Coronary artery (tissue), 2 donors: ENCODE measurements at regions not wholly inside any gene's neighbourhood (a gene's known extent, or its start where the extent isn't known, plus 50 kb on each side); places are given as distances from the start of the nearest gene placed in this dataset.
A peak's percentile ranks its signal among the peaks of the same experiment; 100 is the strongest.

ENCODE experiments used
- DNase-seq: peaks from one replicate; pipeline ENCODE4 v3.0.0-alpha.2; 2017; ENCODE audit warnings: low spot score
- H3K27ac ChIP-seq, 2 donors: fragments of 200-600 bp; sonication (generic); one replicate each; pipeline ENCODE4 v1.5.1; 2016 to 2019
- H3K4me3 ChIP-seq: fragments of 200-600 bp; sonication (generic); 2 replicates; pipeline ENCODE4 v1.5.1; 2016; ENCODE audit warnings: mild to moderate bottlenecking, moderate library complexity
- CTCF ChIP-seq: fragments of 200-600 bp; sonication (generic); IDR thresholded peaks from one replicate; pipeline ENCODE4 v1.5.1; 2019; ENCODE audit warnings: antibody characterized with exemption

GRCh38 chr2:45283764-45284620 is 274.7 kb upstream of the SIX2 start:
- TF ChIP-seq CTCF = no peak
- Histone ChIP-seq H3K4me3 (no peak overlapping the region), H3K27ac (peak overlapping the region; percentile 62 to 79)
- DNase-seq = no peak

DNA sequence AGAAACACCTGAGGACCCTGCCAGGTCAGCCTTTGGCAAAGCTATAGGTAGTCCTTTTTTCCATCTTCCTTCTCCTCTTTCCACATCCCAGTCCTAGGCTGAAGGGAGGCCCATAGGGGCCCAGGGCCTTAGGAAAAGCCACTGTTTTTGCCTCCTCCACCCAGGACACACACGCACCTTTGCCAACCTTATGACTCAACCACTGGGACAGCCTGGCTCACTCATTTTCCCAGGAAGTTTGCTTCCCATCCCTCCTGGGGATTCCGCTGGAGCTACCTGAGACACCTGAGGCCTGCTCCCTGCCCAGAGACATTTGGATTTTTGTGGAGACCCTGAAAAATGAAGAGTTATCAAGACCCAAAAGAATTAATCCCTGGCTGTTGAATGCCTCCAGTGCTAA is 273.4 kb upstream of the SIX2 start:
- no peak for TF ChIP-seq CTCF
- H3K27ac ChIP-seq = no peak overlapping the region
- DNase-seq = no peak
- no peak overlapping the region for H3K4me3 ChIP-seq

GRCh38 chr2:45281311-45281710 is 272.1 kb upstream of the SIX2 start:
- TF ChIP-seq CTCF = no peak
- no peak for DNase-seq
- H3K27ac ChIP-seq = no peak overlapping the region
- H3K4me3 ChIP-seq = no peak overlapping the region

GRCh38 chr2:45280794-45281193 is 271.5 kb upstream of the SIX2 start:
- DNase-seq = no peak
- Histone ChIP-seq H3K27ac (no peak overlapping the region), H3K4me3 (no peak overlapping the region)
- TF ChIP-seq CTCF = no peak

GRCh38 chr2:45279356-45279755 is 270.1 kb upstream of the SIX2 start:
- no peak for DNase-seq
- H3K27ac ChIP-seq = no peak overlapping the region
- H3K4me3 ChIP-seq = no peak overlapping the region
- no peak for TF ChIP-seq CTCF

GRCh38 chr2:45278365-45279078 is 269.3 kb upstream of the SIX2 start:
- no peak for TF ChIP-seq CTCF
- no peak for DNase-seq
- no peak overlapping the region for H3K4me3 ChIP-seq
- H3K27ac ChIP-seq = no peak overlapping the region

DNA sequence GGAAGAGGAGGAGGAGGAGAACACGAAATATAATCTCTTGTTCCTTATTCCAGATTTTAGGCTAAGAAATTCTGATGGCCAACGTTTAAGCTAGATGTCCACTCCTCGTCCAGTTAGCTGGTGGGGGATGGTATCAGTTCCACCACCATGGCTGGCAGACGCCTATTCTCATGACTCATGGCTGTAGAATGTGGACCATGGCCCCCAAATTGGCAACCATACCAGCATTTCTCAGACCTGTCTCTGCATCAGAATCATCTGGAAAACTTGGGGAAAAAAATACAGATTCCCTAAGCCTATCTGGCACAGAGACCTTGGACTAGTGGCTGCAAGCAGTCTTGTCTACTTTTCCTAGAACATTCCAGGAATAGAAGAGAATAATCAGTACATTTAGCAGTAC is 267.7 kb upstream of the SIX2 start:
- H3K27ac ChIP-seq = no peak overlapping the region
- no peak for DNase-seq
- no peak overlapping the region for H3K4me3 ChIP-seq
- TF ChIP-seq CTCF = no peak
